Lower lobe of right lung (tissue), 2 donors: ENCODE measurements at regions not wholly inside any gene's neighbourhood (a gene's known extent, or its start where the extent isn't known, plus 50 kb on each side); places are given as distances from the start of the nearest gene placed in this dataset.

Experiments
- ATAC-seq, 2 donors: fragments of 200-7000 bp; cut with Tn5 transposase; one replicate each; pipeline ENCODE4 v1.9.1; 2020 to 2022; ENCODE audit warnings: mild to moderate bottlenecking in 2 of 2, moderate library complexity in 2 of 2
- DNase-seq: peaks from one replicate; pipeline ENCODE4 v3.0.0-alpha.2; 2020
- H3K27ac ChIP-seq: fragments of 200-600 bp; one replicate; pipeline ENCODE4 v1.8.0; 2022
- H3K27me3 ChIP-seq: fragments of 200-600 bp; one replicate; pipeline ENCODE4 v1.8.0; 2022; ENCODE audit warnings: low read depth
- H3K36me3 ChIP-seq: fragments of 200-600 bp; one replicate; pipeline ENCODE4 v1.8.0; 2022; ENCODE audit warnings: mild to moderate bottlenecking
- H3K4me1 ChIP-seq: fragments of 200-600 bp; one replicate; pipeline ENCODE4 v1.8.0; 2022
- H3K4me3 ChIP-seq: fragments of 200-600 bp; one replicate; pipeline ENCODE4 v1.8.0; 2022; ENCODE audit warnings: mild to moderate bottlenecking
- H3K9me3 ChIP-seq: fragments of 200-600 bp; one replicate; pipeline ENCODE4 v1.8.0; 2022
- CTCF ChIP-seq: fragments of 200-600 bp; IDR thresholded peaks from one replicate; pipeline ENCODE4 v1.8.0; 2022; ENCODE audit warnings: antibody characterized with exemption, mild to moderate bottlenecking
- intact Hi-C: fragments of 100-400 bp; cut with DNase I; formaldehyde crosslinking; loops from one replicate; pipeline ENCODE4 v1.11.0; 2022
- donor health status: DM: no; HTN: yes; CAD: no; lungs with severe emphysema.

DNA sequence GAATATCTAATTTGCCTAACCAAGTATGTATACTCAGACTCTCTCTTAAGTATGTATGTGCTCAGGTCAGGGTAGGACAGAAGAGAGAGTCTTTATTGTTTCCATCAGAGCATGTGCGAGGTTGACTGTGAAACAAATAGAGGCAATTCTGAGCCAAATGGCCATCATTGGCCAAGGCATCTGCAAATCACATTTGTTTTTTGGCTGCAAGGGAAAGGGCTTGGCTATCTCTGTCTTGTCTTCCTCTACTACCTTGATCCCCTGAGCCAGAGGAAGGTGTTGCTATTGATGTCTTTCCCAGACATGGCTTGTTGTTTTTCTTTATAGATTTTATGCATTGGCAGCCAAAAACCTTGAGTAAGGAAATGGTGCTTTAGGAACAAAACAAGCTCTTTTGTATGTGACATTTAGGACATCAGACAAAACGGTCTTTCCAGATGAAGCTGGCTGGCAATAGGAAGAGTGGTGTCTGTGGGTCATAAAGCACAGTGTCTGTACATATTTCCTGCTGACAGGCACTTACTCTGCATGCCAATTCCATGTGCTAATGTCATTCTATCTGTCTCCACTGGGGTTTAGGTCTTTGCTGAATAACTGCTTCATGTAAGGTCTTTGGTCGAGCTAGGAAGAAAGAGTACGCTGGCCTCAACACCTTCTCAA, 163.3 kb downstream of the BRINP2 start:
- DNase-seq (no peak), ATAC-seq (no peak)
- intact Hi-C loops = no loop called here
- no peaks in the 10 kb centered on the region for H3K4me1 ChIP-seq
- H3K27ac ChIP-seq = no peak overlapping the region
- H3K9me3 ChIP-seq = no peaks in the 10 kb centered on the region
- H3K4me3 ChIP-seq = no peak overlapping the region
- H3K27me3 ChIP-seq = no peaks in the 10 kb centered on the region
- H3K36me3 ChIP-seq = no peaks in the 10 kb centered on the region
- no peak for TF ChIP-seq CTCF
